Choroid plexus epithelial cell (primary cell): ENCODE measurements at regions not wholly inside any gene's neighbourhood (a gene's known extent, or its start where the extent isn't known, plus 50 kb on each side); places are given as distances from the start of the nearest gene placed in this dataset.

Source experiments
- DNase-seq: peaks from one replicate; pipeline ENCODE4 v3.0.0-alpha.2; 2010; ENCODE audit warnings: low read depth
- H3K4me3 ChIP-seq: 2 replicates; pipeline ENCODE4 v1.5.1; 2011; ENCODE audit warnings: low read depth, mild to moderate bottlenecking, control low read depth, low read length, moderate library complexity
- TF ChIP-seq, protein P1 (sequence below): conservative IDR thresholded peaks from 2 replicates; pipeline ENCODE4 v1.5.1; 2011; ENCODE audit warnings: low read depth, mild to moderate bottlenecking, control low read depth, inconsistent platforms, low read length, moderate library complexity

DNA sequence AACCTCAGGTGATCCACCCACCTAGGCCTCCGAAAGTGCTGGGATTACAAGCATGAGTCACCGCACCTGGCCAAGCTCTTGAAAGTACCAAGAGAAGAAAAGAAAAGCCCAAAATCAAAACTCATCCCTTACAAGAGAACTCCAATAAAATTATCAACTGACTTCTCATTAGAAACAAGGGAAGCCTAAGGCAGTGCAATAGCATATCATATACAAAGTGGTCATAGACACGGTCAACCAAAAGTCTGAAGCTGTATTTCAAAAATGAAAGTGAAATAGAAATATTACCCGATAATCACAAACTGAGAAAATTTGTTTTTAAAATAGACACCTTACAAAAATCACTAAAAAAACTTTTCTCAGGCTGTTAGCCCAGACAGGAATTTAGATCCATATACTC is 1321.1 kb upstream of the GJE1 start:
- TF ChIP-seq, protein P1, sequence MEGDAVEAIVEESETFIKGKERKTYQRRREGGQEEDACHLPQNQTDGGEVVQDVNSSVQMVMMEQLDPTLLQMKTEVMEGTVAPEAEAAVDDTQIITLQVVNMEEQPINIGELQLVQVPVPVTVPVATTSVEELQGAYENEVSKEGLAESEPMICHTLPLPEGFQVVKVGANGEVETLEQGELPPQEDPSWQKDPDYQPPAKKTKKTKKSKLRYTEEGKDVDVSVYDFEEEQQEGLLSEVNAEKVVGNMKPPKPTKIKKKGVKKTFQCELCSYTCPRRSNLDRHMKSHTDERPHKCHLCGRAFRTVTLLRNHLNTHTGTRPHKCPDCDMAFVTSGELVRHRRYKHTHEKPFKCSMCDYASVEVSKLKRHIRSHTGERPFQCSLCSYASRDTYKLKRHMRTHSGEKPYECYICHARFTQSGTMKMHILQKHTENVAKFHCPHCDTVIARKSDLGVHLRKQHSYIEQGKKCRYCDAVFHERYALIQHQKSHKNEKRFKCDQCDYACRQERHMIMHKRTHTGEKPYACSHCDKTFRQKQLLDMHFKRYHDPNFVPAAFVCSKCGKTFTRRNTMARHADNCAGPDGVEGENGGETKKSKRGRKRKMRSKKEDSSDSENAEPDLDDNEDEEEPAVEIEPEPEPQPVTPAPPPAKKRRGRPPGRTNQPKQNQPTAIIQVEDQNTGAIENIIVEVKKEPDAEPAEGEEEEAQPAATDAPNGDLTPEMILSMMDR: no peak
- H3K4me3 ChIP-seq: no peak overlapping the region
- no peak for DNase-seq

DNA sequence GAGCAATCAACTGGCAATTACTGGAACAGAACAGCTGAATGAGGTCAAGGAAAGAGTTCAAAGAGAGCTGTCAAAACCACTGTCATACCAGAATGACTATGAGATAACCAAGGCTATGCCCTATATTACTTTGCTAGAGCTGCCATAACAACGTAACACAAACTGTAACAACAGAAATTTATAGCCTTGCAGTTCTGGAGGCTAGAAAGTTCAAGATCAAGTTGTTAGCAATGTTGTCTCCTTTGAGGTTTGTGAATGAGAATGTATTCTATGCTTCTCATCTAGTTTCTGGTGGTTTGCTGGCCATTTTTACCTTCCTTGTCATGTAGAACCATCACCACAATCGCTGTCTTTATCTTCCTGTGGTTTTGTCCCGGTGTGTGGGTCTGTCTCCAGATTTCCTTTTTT is 1323.0 kb upstream of the GJE1 start:
- no peak overlapping the region for H3K4me3 ChIP-seq
- DNase-seq: peak; percentile 69
- TF ChIP-seq, protein P1: no peak

DNA sequence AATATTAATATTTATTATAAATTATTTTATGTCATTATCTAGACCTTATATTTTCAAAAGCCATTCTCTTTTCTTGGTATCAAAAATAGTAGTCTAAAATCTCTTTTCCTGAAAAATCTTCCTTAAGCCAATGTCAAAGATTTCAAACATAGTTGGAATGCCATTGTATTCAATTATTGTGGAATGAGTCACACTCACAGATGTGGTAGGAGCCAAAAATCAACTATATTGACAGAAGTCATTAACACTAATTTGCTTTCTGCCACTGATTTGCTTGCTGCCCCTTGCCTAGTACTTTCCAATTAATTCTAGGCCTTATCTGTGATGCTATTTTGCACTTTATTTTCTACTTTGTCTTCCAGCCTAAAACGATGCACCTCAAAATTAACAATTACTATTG is 1326.3 kb upstream of the GJE1 start:
- DNase-seq: no peak
- no peak overlapping the region for H3K4me3 ChIP-seq
- TF ChIP-seq, protein P1: no peak

DNA sequence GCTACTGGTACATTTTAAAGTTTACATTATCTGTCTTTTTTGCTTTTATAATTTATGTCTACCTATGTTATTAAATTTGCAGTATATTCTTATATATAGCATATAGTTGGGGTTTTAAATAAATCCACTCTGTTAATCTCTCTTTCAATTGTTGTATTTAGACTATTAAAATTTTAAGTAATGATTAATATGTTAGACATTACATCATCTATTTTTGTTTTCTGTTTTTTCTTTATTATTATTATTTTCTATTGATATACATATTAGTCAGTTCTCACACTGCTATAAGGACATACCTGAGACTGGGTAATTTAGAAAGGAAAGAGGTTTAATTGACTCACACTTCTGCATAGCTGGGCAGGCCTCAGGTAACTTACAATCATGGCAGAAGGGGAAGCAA is 1338.2 kb upstream of the GJE1 start:
- TF ChIP-seq, protein P1: no peak
- no peak for DNase-seq
- no peak overlapping the region for H3K4me3 ChIP-seq

DNA sequence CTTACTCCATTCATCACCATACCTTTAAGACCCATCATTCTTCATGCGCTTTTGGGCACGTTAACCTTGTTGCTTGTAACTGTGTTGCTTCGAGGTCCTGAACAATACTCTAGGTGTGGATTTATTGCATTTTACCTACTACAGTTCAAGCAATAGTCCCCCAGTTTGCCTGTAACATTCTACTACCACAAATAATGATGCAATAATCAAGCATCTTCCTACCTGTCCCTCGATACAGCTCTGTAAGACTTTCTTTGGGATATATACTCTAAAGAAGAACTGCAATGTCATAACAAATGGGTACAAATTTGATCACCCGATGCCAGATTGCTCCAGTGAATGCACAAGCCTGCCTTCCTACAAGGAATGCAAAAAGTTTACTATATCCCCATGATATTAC is 1342.6 kb upstream of the GJE1 start:
- no peak for DNase-seq
- no peak overlapping the region for H3K4me3 ChIP-seq
- TF ChIP-seq, protein P1: no peak

DNA sequence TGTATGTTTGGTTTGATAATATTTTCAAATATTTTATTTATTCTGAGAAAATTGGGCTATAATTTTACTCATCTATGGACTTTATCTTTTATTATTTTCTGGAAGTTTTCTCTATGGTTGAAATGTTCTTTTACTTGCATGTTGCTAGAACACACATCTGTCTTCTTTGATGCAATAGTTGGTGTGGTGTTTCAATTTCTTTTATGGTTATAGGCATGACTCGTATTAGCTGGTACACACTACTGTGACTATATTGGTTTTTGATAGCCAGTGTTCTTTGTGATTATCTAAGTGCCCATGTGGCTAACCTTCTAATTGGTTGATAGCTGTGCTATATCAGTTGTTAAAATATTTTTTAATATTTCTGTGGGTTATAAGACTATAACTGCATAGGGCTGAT is 1343.3 kb upstream of the GJE1 start:
- H3K4me3 ChIP-seq: no peak overlapping the region
- DNase-seq: peak; percentile 36
- TF ChIP-seq, protein P1: no peak

DNA sequence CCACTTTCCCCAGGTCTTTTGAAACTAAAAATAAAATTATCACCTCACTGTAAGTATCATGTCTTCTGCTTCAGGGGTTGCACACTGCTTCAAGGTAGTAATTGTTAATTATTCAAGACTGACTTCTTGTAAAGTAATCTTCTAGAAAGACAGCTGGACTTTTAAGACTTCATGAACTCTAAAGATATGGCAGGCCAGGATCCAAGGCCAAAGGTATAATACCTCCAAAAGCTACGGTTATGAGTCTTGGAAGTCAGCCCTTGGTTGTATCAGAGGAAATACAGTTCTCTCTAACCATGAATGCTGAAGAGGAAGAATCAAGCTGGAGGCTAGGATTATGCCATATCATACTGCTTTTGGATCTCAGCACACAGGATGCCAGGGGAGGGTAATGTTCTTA is 1346.8 kb upstream of the GJE1 start:
- H3K4me3 ChIP-seq: no peak overlapping the region
- TF ChIP-seq, protein P1: no peak
- DNase-seq: no peak
